ENCODE measurements at regions not wholly inside any gene's neighbourhood (a gene's known extent, or its start where the extent isn't known, plus 50 kb on each side); places are given as distances from the start of the nearest gene placed in this dataset.

DNA sequence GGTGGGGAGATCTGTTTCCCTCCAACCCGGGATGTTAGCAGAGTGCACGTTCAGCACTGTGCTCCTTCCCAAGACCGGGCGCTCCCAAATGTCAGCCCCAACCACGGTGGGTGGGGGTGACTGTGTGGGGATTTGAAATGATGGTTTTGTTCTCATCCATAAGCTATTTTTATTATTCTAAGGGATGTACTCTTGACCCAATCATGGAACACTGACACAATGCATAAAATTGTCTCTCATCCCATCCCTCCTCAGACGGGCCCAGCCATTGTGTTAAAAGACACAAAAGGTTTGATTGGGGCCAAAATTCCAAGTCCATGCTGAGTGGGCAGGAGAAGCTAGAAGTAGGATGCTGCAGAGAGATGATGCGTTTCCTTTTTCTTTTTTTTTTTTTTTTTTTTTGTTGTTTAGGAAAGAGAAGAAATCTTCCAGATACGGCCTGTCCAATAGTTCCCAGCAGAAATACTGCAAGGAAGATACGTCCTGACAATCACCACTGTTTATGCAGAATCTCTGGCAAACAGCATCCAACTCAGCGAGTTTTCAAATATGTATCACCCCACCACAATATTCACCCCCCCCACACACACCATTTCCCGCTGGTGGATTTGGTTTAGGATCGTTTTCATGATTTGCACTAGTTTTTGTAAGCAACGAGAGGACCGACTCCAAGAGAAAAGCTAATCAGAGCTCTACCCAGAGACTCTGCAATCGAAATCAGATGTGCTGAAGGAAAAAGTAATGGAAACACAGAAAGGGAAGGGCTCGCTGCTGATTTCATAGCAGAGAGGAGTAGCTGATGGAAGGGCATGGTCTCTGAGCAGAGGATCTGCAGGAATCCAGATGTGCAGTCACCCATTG lies 163.5 kb upstream of the DYNLRB2 start:
- no peaks in the 10 kb centered on the region for H3K9me3 ChIP-seq (ENCODE audit: control insufficient read depth, low read length)
- no peak overlapping the region for H3K9ac ChIP-seq (ENCODE audit: low read length)
- no peak overlapping the region for H3K4me3 ChIP-seq (ENCODE audit: low read length)
- H3K27me3 ChIP-seq (ENCODE audit: control insufficient read depth, insufficient read depth, low read length), result no peaks in the 10 kb centered on the region
- H3K4me1 ChIP-seq (ENCODE audit: control insufficient read depth, insufficient read depth, low read length), result no peaks in the 10 kb centered on the region
- H3K36me3 ChIP-seq (ENCODE audit: control insufficient read depth, insufficient read depth, low read length), result no peaks in the 10 kb centered on the region

GRCh38 chr16:80375973-80376372 lies 164.8 kb upstream of the DYNLRB2 start:
- no peak overlapping the region for H3K9ac ChIP-seq (ENCODE audit: low read length)
- H3K36me3 ChIP-seq (ENCODE audit: control insufficient read depth, insufficient read depth, low read length), result no peaks in the 10 kb centered on the region
- H3K27me3 ChIP-seq (ENCODE audit: control insufficient read depth, insufficient read depth, low read length), result no peaks in the 10 kb centered on the region
- no peaks in the 10 kb centered on the region for H3K9me3 ChIP-seq (ENCODE audit: control insufficient read depth, low read length)
- no peak overlapping the region for H3K4me3 ChIP-seq (ENCODE audit: low read length)
- no peaks in the 10 kb centered on the region for H3K4me1 ChIP-seq (ENCODE audit: control insufficient read depth, insufficient read depth, low read length)

GRCh38 chr16:80375513-80375912 lies 165.3 kb upstream of the DYNLRB2 start:
- H3K27me3 ChIP-seq (ENCODE audit: control insufficient read depth, insufficient read depth, low read length), result no peaks in the 10 kb centered on the region
- no peak overlapping the region for H3K9ac ChIP-seq (ENCODE audit: low read length)
- no peaks in the 10 kb centered on the region for H3K36me3 ChIP-seq (ENCODE audit: control insufficient read depth, insufficient read depth, low read length)
- no peak overlapping the region for H3K4me3 ChIP-seq (ENCODE audit: low read length)
- H3K4me1 ChIP-seq (ENCODE audit: control insufficient read depth, insufficient read depth, low read length), result no peaks in the 10 kb centered on the region
- H3K9me3 ChIP-seq (ENCODE audit: control insufficient read depth, low read length), result no peaks in the 10 kb centered on the region

GRCh38 chr16:80372341-80372740 lies 168.5 kb upstream of the DYNLRB2 start:
- Histone ChIP-seq H3K9ac (ENCODE audit: low read length) (no peak overlapping the region), H3K27me3 (ENCODE audit: control insufficient read depth, insufficient read depth, low read length) (peaks cover 2% of the 10 kb centered on the region), H3K4me3 (ENCODE audit: low read length) (no peak overlapping the region), H3K4me1 (ENCODE audit: control insufficient read depth, insufficient read depth, low read length) (no peaks in the 10 kb centered on the region), H3K9me3 (ENCODE audit: control insufficient read depth, low read length) (no peaks in the 10 kb centered on the region), H3K36me3 (ENCODE audit: control insufficient read depth, insufficient read depth, low read length) (no peaks in the 10 kb centered on the region)

DNA sequence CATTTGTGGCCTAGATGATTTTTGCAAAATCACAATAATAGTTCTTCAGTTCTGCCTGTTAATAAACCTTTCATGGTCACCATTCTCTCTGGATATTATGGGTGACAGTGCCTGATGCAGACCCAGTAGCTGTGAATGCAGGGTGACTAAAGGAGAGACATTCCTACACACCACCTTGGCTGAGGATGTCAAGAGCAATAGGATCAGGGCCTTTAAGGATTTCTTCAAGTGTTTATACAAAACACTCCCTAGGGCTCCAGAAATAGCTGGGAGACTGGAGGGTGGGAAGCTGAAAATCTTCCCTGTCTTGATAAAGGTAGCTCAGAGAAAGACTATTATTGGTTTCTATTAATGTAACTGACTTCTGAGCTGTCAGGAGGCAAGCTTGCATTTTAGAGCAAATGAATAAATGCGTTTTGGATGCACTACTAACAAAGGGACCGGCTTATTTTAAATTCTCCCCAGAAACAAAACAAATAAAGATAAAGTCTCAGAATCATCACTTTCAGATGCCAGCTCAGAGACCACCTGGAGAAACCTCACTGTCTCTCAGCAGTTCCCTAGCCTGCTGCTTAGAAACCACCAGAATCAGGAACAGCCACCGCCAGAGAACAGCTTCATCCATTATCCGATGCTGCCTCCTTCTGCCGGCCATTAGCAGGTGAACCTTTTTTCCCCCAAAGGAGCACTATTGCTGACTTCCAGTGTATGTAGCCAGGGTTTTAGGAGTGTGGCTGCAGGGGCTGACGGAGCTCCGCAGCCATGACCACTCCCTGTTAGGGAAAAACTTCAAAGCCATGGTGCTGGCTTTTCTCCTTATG lies 171.4 kb upstream of the DYNLRB2 start:
- no peak overlapping the region for H3K4me3 ChIP-seq (ENCODE audit: low read length)
- no peaks in the 10 kb centered on the region for H3K4me1 ChIP-seq (ENCODE audit: control insufficient read depth, insufficient read depth, low read length)
- peaks cover 2% of the 10 kb centered on the region for H3K27me3 ChIP-seq (ENCODE audit: control insufficient read depth, insufficient read depth, low read length)
- no peaks in the 10 kb centered on the region for H3K9me3 ChIP-seq (ENCODE audit: control insufficient read depth, low read length)
- H3K36me3 ChIP-seq (ENCODE audit: control insufficient read depth, insufficient read depth, low read length), result no peaks in the 10 kb centered on the region
- no peak overlapping the region for H3K9ac ChIP-seq (ENCODE audit: low read length)

DNA sequence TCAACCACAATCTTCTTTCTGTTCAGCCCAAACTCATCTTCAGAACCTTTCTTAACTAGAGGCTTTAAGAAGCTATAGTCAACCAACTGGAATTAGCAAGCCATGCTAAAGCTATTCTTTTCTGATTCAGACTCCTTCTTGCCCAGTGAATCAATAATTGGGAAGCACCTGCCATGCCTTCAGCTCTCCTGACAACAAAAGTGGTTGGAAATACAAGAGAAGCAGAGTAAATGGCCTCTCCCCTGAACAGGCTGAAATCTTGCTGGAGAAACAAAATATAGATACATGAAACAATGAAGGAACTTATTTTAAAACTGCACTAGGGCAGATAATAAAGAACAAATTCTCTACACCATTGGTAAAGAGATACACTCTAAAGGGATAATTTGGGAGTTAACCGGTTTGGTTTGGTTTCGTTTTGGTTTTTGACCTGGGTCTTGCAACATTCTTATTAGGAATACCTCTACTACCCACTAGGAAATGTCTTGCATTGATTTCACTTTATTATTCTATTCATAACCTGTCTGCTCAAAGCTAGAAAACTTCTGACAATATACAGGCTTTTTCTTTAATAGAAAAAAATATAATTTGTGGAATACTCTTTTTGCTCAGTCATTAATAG lies 173.6 kb upstream of the DYNLRB2 start:
- Histone ChIP-seq H3K4me1 (ENCODE audit: control insufficient read depth, insufficient read depth, low read length) (no peaks in the 10 kb centered on the region), H3K9me3 (ENCODE audit: control insufficient read depth, low read length) (no peaks in the 10 kb centered on the region), H3K4me3 (ENCODE audit: low read length) (no peak overlapping the region), H3K27me3 (ENCODE audit: control insufficient read depth, insufficient read depth, low read length) (peaks cover 2% of the 10 kb centered on the region), H3K36me3 (ENCODE audit: control insufficient read depth, insufficient read depth, low read length) (no peaks in the 10 kb centered on the region), H3K9ac (ENCODE audit: low read length) (no peak overlapping the region)

- no peak overlapping the region for H3K9ac ChIP-seq (ENCODE audit: low read length)
- peaks cover 2% of the 10 kb centered on the region for H3K27me3 ChIP-seq (ENCODE audit: control insufficient read depth, insufficient read depth, low read length)
- no peaks in the 10 kb centered on the region for H3K4me1 ChIP-seq (ENCODE audit: control insufficient read depth, insufficient read depth, low read length)
These were observed 174.8 kb upstream of the DYNLRB2 start for GRCh38 chr16:80366023-80366422.

GRCh38 chr16:80362816-80363215 lies 178.0 kb upstream of the DYNLRB2 start:
- Histone ChIP-seq H3K4me1 (ENCODE audit: control insufficient read depth, insufficient read depth, low read length) (no peaks in the 10 kb centered on the region), H3K9ac (ENCODE audit: low read length) (no peak overlapping the region), H3K27me3 (ENCODE audit: control insufficient read depth, insufficient read depth, low read length) (no peaks in the 10 kb centered on the region), H3K36me3 (ENCODE audit: control insufficient read depth, insufficient read depth, low read length) (no peaks in the 10 kb centered on the region), H3K9me3 (ENCODE audit: control insufficient read depth, low read length) (no peaks in the 10 kb centered on the region), H3K4me3 (ENCODE audit: low read length) (no peak overlapping the region)

More at GRCh38 chr16:80366023-80366422, 174.8 kb upstream of the DYNLRB2 start:
- no peak overlapping the region for H3K4me3 ChIP-seq (ENCODE audit: low read length)
- H3K9me3 ChIP-seq (ENCODE audit: control insufficient read depth, low read length), result no peaks in the 10 kb centered on the region
- no peaks in the 10 kb centered on the region for H3K36me3 ChIP-seq (ENCODE audit: control insufficient read depth, insufficient read depth, low read length)

- H3K9me3 ChIP-seq (ENCODE audit: control insufficient read depth, low read length), result no peaks in the 10 kb centered on the region
- H3K36me3 ChIP-seq (ENCODE audit: control insufficient read depth, insufficient read depth, low read length), result no peaks in the 10 kb centered on the region
- H3K4me1 ChIP-seq (ENCODE audit: control insufficient read depth, insufficient read depth, low read length), result no peaks in the 10 kb centered on the region
- no peak overlapping the region for H3K9ac ChIP-seq (ENCODE audit: low read length)
- no peak overlapping the region for H3K4me3 ChIP-seq (ENCODE audit: low read length)
- no peaks in the 10 kb centered on the region for H3K27me3 ChIP-seq (ENCODE audit: control insufficient read depth, insufficient read depth, low read length)
These were observed 184.4 kb upstream of the DYNLRB2 start for GRCh38 chr16:80356365-80356764.

DNA sequence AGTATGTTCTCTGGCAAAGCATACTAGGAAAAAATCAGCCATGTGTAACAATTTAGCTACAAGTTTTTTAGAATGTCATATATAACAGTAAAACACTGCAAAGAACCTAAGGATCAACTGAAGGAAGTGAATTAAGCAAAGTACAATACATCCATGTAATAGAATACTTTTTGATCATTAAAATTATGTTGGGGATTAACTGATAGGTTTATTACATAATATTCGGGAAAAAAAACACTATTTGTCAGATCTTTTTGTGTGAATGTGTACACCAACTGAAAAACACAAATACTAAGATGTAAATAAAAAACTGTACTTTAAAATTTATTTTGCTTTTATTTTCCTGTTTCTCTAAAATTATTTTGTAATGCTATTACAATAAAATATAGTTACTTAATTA lies 185.5 kb upstream of the DYNLRB2 start:
- Histone ChIP-seq H3K27me3 (ENCODE audit: control insufficient read depth, insufficient read depth, low read length) (no peaks in the 10 kb centered on the region), H3K36me3 (ENCODE audit: control insufficient read depth, insufficient read depth, low read length) (no peaks in the 10 kb centered on the region), H3K9ac (ENCODE audit: low read length) (no peak overlapping the region), H3K4me1 (ENCODE audit: control insufficient read depth, insufficient read depth, low read length) (no peaks in the 10 kb centered on the region), H3K9me3 (ENCODE audit: control insufficient read depth, low read length) (no peaks in the 10 kb centered on the region), H3K4me3 (ENCODE audit: low read length) (no peak overlapping the region)

DNA sequence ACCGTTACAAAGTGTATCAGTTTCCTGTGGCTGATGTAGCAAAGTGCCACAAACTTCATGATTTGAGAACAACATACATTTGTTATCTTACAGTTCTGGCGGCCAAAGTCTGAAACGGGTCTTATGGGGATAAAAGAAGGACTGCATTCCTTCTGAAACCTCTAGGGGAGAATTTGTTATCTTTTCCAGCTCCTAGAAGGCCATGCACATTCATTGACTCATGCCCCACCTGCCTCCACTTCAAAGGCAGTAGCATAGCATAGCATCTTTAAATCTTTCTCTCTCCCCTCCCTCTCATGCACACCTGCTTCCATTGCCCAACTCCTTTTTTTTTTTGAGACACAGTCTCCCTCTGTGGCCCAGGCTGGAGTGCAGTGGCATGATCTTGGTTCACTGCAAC lies 190.7 kb upstream of the DYNLRB2 start:
- Histone ChIP-seq H3K4me1 (ENCODE audit: control insufficient read depth, insufficient read depth, low read length) (no peaks in the 10 kb centered on the region), H3K36me3 (ENCODE audit: control insufficient read depth, insufficient read depth, low read length) (no peaks in the 10 kb centered on the region), H3K9ac (ENCODE audit: low read length) (no peak overlapping the region), H3K9me3 (ENCODE audit: control insufficient read depth, low read length) (no peaks in the 10 kb centered on the region), H3K27me3 (ENCODE audit: control insufficient read depth, insufficient read depth, low read length) (no peaks in the 10 kb centered on the region), H3K4me3 (ENCODE audit: low read length) (no peak overlapping the region)

DNA sequence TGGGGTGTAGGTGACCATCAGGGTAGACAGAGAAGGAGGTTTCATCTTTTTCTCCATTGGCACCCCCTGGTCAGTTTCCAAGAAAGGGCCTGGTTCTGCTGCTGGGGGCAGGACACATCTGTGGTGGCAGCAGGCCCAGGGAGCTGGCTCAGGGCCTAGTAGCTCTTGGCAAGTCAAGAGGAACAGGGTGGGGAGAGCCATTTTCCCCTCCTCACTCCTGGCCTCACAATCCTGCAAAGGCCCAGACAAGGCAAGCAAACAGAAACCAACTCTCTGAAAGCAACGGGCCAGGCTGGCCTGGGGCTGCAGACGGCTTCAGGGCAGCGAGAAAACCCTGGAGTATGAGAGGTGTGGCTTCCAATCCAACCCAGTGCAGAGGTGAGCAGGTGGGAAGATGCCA lies 192.9 kb upstream of the DYNLRB2 start:
- H3K9me3 ChIP-seq (ENCODE audit: control insufficient read depth, low read length), result no peaks in the 10 kb centered on the region
- H3K9ac ChIP-seq (ENCODE audit: low read length), result no peak overlapping the region
- no peaks in the 10 kb centered on the region for H3K36me3 ChIP-seq (ENCODE audit: control insufficient read depth, insufficient read depth, low read length)
- no peaks in the 10 kb centered on the region for H3K27me3 ChIP-seq (ENCODE audit: control insufficient read depth, insufficient read depth, low read length)
- H3K4me1 ChIP-seq (ENCODE audit: control insufficient read depth, insufficient read depth, low read length), result no peaks in the 10 kb centered on the region
- H3K4me3 ChIP-seq (ENCODE audit: low read length), result no peak overlapping the region

Data from mucosa of stomach (tissue), 1 donor.